HUDEP-2 (cell line): ENCODE measurements at regions not wholly inside any gene's neighbourhood (a gene's known extent, or its start where the extent isn't known, plus 50 kb on each side); places are given as distances from the start of the nearest gene placed in this dataset.

Source experiments
- DNase-seq, 76 experiments: peaks; one replicate each; lab custom pipeline; 2025; ENCODE audit not compliant: unreplicated experiment in 76 of 76; lab: John Stamatoyannopoulos, UW

DNA sequence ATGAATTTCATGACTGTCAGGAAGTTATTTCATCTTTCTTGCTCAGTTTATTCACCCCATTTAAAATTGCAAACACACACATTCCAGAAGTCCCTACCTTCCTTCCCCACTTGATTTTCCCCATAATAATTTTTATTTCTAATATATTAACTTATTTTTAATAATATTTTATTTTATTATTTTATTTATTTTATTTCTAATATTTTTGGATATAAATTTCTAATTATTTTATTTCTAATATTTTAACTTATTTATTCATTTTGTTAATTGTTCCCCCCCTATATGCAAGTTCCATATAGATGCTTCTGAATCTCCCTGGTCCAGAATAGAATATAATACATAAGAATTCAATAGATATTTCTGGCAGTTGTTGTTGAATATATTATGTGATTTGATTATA lies 293.7 kb upstream of the CPEB2 start:
- no peak for DNase-seq

DNA sequence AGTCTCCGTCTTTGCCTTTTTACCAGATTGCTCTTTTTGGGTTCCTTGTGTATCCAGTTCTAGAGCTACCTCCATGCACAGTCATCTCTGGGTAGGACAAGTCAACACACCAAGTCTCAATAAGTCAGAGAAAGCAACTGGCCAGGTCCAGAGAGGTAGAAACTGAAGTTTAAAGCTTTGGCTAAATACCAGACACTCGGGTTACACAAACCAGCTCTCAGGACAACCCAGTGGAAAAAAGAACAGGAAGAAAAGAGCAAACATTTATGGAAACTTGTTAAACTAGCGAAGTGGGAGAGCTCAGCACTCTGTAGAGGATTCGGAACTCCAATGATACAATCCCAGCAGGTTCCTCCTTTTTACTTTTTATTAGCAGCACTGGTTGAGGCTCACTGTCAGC lies 291.0 kb upstream of the CPEB2 start:
- DNase-seq, result no peak

DNA sequence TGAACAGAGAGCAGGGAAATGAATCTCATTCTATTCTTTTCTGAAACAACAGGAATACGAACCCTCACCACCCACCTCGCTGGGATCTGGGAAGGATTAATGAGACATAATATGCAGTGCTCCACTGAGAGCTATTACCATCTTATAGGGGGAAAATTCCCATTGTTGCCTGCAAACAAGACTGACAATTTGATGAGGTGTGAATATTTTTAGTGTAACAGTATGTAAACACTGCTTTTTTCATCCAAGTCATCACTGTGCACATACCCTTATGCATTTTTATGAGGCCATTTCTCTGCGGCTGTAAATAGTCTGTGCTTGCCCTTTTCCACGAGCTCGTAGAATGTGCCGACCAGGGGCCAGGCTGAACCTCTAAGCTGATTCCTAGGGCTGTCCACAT lies 285.6 kb upstream of the CPEB2 start:
- DNase-seq, result no peak

DNA sequence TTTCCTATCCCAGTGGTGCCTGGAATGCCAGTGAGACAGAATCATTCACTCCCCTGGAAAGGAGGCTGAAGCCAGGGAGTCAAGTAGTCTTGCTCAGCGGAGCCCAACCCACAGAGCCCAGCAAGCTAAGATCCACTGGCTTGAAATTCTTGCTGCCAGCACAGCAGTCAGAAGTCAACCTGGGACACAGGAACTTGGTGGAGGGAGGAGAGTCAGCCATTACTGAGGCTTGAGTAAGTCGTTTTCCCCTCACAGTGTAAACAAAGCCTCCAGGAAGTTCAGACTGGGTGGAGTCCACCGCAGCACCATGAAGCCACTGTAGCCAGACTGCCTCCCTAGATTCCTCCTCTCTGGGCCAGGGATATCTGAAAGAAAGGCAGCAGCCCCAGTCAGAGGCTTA lies 283.2 kb upstream of the CPEB2 start:
- no peak for DNase-seq

DNA sequence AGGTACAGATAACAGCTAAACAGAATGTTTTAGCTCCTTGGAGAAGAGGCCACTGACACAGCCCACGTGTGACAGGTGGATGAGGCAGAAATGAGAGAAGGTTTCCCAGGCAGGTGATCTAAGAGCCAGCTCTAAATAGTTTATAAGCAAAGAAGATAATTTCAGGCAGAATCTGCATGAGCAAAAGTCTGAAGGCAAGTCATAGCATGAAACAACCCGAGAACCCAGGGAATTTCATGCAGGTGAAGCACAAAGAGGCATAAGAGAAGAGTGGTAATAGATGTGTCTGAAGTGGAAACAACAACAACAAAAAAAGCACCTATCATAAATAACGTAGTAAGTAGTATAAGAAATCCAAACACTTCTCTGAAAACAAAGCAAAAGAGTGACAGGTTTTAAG lies 275.8 kb upstream of the CPEB2 start:
- no peak for DNase-seq

DNA sequence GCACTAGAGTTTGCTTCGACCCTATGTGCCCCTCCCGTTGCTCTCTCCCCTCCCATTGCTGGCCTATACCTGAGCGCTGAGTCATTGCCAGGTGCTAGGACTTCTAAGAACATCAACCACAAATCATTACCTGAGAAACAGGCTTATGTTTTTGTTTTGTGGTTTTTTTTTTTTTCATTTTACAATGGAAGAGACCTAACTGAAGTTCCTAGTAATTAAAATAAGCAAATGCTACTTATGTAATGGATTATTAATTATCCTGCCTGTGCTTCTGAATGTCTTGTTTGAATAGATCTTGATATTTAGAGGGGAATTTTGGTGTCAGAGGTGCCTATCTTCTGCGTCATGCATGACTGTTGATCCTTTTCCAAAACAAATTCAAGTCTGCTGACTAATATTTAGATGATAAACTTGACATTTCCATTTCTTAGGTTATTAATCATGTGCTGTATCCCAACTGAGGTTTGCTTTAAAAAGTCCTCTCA lies 275.4 kb upstream of the CPEB2 start:
- no peak for DNase-seq

DNA sequence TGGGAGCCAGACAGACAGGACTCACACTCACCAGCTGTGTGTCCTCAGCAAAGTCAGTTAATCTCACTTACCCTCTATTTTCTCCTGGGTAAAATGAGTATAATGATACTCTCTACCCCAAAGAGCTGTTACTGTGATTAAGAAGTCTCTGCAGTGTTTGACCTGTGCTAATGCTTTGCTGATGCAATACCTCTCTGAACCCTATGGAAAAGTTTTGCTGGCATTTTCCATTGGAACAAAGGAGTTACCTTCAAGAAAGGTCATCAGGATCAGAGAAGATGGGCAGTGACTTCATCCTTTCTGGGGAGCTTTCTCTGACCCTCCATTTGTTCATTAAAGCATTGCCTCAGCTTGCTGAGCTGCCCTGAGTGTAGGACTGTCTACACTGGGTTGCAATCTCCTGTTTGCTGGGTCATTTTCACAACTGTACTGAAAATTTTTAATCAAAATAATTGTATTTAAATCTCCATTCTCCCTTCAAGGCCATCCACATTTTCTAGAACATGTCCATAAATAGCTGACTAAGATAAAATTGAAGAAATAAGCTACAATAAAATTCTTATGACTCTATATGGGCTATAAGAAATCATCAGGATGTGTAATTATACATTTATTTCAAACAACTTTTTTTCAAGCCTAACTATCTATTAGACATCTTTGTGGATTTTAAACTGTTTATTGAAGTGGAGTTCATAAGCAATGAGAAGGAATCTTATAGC lies 272.8 kb upstream of the CPEB2 start:
- no peak for DNase-seq

DNA sequence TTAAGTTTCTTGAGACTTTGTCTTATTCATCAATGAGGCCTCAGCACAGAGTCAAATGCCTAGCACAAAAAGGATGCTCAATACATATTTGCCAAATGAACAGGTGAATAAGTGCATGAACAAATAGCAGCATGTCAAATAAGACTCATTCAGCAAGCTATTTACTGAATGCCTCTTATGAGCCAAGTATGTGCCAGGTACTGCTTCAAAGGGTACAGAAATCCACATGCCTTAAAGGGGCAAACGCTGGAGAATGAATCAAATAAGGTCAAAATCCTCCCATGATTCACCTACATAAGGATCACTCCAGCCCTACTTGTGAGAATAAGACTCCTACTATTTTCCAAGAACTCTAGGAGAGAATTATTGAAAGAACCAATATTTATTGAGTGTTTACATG lies 260.2 kb upstream of the CPEB2 start:
- DNase-seq, result no peak

DNA sequence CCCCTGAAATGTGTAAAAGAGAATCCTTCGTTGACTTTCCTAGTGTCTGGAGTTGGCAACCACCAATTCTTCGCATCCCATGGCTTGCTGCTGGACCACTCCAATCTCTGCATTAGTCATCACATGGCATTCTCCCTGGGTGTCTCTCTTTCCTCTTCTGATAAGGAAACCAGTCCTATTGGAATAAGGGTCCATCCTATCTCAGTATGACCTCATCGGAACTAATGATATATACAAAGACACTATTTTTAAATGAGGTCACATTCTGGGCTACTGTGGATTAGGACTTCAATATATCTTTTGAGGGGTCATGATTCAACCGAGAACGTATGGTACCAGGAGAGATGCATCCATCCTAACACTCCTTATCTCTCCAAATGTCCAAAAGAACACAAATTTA lies 259.1 kb upstream of the CPEB2 start:
- DNase-seq, result no peak

DNA sequence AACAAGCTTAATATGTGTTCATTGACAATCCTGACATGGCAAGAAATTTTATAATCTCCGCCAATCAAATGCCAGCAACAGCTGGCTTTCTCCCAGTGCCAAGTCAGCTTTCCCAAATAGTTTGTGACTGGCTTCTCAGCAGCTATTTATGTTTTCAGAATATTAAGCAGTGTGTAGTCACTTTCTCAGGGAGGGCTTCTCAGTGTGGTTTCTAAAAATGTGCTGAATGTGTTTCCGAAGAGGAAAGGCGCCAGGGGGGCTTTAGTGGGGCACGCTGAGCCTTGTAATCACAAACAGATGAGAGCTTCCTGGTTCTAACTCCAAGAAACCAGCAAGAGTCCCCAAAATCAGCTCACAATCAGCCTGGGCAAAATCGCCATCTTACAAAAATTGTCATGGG lies 258.7 kb upstream of the CPEB2 start:
- DNase-seq, result no peak

DNA sequence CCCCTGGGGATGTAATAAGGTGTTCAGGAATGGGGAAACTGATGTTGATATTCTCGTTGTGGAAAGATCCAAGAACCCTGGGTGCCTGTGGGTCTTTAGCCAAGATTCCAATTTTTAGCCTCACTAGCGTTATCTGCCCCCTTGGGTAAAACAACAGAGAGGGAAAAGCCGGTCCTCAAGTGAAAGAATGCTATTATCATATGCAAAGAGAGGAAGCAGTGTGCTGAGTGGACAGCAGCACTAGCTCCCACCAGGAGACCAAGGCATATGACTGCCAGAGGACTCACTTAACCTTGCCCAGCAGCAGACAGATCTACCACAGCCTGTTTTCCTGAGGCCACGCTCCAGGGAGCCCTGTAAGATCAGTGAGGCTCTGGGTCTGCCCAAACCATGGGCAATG lies 257.9 kb upstream of the CPEB2 start:
- DNase-seq, result no peak

DNA sequence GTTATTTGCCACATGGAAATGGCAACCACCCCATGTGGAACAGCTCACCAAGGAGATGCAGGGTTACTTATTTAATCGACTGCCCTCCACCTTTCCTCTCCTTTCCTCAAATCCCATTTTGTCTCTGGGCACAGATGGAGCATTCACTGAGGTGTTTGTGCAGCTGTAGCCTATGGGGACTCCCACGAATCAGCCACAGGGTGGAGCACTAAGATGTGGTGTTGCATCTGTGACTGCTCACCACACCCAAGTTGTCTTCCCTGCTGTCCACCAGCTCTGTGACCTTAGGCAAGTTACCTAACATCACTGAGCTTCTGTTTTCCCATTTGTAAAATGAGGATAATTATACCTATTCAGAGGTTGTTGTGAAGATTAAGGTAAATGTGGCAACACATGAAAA lies 252.4 kb upstream of the CPEB2 start:
- peak in 8 of 76 experiments; percentile 0 to 24 (median 2) for DNase-seq

DNA sequence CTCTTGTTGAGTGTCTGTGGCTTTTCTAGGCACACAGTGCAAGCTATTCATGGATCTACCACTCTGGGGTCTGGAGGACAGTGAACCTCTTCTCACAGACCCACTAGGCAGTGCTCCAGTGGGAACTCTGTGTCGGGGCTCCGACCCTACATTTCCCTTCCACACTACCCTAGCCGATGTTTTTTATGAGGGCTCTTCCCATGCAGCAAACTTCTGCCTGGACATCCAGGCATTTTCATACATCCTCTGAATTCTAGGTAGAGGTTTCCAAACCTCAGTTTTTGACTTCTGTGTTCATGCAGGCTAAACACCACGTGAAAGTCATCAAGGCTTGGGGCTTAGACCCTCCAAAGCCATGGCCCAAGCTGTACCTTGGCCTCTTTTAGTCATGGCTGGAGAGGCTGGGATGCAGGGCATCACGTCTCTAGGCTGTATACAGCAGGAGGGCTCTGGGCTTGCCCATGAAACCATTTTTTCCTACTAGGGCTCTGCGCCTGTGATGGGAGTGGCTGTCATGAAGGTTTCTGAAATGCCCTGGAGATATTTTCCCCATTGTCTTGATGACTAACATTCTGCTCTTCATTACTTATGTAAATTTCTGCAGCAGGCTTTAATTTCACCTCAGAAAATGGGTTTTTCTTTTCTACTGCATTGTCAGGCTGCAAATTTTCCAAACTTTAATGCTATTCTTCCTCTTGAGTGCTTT lies 249.8 kb upstream of the CPEB2 start:
- DNase-seq, result no peak

DNA sequence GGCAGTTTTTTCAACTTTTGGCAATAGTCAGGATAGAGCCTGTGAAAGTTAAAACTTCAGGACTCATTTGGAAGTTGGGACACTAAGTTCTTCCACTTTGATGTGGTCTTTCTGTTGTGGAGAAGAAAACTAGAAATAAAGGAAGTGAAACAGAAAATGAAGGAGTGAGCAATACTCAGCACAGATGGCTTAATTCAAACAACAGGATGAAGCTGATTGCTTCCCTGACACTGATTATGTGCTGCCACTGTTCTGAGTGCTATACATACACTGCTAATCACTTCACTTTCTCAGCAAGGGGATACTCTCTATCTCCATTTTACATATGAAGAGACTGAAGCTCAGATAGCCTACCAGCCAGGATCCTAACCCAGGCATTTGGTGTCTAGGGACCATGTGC lies 235.1 kb upstream of the CPEB2 start:
- no peak for DNase-seq

DNA sequence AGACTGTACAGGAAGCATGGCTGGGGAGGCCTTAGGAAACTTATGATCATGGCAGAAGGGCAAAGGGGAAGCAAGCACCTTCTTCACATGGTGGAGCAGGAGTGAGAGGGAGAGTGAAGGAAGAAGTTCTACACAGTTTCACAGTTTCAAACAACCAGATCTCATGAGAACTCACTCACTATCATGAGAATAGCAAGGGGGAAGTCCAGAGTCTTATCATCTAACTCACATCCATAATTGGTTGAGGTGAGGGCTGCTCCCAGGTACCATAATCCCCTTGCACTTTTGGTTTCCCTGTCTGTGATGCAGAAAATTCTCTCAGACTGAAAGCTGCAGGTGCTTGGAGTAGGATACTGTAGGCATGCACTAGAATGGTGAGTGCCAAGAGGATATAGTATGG lies 233.8 kb upstream of the CPEB2 start:
- no peak for DNase-seq

DNA sequence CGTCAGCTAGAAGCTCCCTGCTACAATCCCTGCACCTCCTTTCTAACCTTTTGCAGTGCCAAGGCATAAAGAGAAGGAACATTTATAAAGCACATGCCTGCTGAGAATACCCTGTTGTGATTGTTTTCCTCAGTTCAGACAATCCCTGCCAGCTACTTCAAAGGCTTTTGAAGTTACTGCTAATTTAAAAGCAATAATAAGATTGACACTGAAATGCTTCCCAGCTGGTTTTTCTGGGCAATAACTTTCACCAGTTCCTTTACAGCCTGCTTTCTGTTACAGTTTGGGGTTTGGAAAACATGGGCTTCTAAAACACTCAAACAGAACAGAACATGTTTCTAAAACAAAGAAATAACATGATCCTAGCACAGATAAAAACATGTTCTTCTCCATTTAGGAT lies 232.3 kb upstream of the CPEB2 start:
- no peak for DNase-seq

DNA sequence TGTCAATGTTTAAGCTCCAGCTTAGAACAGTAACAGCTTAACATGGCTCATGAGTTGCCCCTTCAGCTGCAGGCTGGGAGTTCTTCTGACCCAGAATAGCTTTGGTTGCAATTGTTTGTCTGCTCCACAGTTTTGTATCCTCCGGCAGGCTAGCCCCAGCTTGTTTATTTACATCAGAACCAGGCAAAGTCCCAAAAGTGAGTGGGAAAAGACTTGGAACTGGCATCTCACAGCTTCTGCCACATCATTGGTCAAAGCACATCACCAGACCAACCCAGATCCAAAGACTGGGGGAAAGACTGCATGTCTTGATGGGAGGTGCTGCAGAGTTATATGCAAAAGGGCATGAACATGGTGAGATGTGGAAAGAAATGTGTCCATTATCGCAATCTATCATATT lies 231.2 kb upstream of the CPEB2 start:
- DNase-seq, result no peak

DNA sequence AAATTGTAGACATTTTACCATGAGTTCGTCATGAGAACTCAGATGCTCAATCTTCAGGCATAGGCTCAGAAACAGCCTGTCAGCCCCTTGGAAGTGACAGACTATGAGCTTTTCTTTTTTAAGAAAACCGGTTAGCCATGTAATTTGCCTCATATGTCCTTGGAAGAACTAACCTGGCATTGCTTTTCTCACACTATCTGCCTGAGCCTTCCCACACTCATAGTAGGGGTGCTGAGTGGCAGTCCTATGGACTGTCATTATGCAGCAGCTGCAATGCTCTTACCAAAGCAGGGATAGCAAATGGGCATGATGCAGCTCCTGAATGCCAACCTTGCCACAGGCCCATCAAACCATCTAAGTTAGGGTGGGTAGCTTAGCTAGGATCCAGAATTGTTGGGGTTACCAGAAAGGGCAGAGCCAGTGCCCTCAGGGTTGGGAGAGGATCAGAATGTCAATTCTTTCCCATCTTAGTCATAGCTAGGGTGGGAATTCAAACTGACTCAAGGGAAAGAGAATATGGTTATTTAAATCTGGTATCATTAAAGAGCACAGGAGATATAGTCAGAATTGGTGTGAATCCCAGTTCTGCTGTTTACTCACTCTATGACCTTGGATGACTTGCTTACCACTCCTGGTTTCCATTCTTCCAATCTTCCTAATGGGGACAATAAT lies 230.6 kb upstream of the CPEB2 start:
- no peak for DNase-seq

DNA sequence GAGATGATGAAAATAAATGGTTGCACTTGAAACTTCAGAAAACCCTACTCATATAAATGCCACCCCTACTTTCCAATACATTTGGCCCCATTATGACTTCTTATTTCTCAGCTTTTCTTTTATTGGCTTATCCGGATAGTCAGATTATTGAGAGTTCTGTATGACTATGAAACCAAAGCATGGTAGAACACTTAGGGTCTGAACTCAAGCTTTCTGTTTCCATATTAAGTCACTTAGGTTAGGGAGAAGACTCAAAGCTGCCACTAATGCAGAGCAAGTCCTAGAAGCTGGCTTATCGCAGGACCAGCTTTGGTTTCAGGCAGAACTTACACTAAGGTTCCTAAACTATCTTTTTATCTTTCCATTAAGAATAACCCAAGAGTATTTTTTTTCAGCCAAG lies 229.9 kb upstream of the CPEB2 start:
- DNase-seq, result no peak

DNA sequence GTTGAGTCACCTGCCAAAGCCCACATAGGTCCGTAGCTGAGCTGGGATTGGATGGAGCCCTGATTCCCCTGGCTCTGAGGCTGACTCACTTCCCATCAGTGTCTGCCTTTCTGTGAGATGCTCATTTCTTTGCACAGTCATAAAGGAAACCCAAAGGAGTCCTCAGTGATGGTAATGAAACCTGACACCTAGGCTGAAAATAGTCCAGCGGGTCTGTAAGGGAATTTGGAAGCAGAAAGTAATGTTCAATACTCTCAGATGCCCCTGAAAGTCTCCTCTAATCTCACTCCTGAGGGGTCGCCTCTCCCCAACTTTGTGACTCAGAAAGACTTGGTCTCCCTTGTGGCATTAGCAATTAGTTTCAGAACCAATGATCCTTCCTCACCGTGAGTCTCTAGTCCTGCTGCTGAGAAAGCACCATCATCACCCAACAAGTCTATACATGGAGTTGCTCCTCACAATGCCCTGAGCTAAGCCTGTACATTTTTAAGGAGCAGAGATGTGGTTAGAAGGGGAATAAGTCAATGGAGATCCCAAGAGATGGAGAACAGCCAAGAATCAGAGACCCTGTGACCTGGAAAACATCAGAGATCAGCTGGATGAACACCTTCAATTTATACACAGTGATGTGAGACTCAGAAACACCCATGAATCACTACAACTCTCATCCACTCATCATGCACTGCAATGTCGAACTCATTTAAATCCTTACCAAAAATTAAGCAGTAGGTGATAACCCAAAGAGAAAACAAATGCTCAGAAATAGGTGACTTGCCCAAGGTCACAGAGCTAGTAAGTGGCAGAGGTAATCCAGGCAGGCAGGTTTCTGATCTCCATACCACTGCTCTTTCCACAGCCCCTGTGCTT lies 219.0 kb upstream of the CPEB2 start:
- DNase-seq, result no peak

DNA sequence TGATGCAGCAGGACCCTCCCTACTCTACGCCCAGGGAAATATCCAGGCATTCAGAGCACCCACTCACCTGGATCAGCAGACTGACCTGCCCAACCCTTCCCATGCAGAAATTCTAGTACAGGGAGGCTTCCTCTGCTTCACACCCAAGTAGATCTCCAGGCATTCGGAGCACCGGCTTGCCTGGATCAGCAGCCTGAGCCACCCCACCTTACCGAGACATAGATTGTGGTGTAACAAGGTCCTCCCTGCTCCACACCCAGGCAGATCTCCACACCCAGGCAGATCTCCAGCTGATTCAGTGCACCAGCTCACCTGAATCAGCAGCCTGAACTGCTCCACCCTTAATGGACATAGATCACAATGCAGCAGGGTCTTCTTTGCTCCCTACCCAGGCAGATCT lies 215.1 kb upstream of the CPEB2 start:
- DNase-seq, result no peak
